Activated naive CD4-positive, alpha-beta T cell treated with anti-CD3 and anti-CD28 coated beads, Interleukin-2, amount 50 U/mL, for 72 hours (primary cell): ENCODE measurements at regions not wholly inside any gene's neighbourhood (a gene's known extent, or its start where the extent isn't known, plus 50 kb on each side); places are given as distances from the start of the nearest gene placed in this dataset.
A peak's percentile ranks its signal among the peaks of the same experiment; 100 is the strongest.

Experiments used
- ATAC-seq, 2 donors: fragments of 150-1000 bp; cut with Tn5 transposase; 2 replicates each; pipeline ENCODE4 v1.10.0; 2021; ENCODE audit warnings: mild to moderate bottlenecking in 2 of 2, moderate library complexity in 2 of 2
- DNase-seq, 2 donors: peaks; one replicate each; pipeline ENCODE4 v3.0.0; 2021 to 2022; ENCODE audit warnings: low spot score in 2 of 2
- H3K27ac Mint-ChIP-seq, 2 donors: one replicate each; pipeline ENCODE4 v1.8.0; 2022; ENCODE audit warnings: mild to moderate bottlenecking in 2 of 2, mixed read lengths in 2 of 2
- H3K36me3 Mint-ChIP-seq, 2 donors: one replicate each; pipeline ENCODE4 v1.8.0; 2022; ENCODE audit warnings: mixed read lengths in 2 of 2
- H3K9me3 Mint-ChIP-seq, 2 donors: one replicate each; pipeline ENCODE4 v1.8.0; 2022; ENCODE audit warnings: mixed read lengths in 2 of 2

GRCh38 chr15:93520206-93520605, 431.2 kb upstream of the RGMA start:
- no peaks in the 10 kb centered on the region for H3K9me3 Mint-ChIP-seq
- ATAC-seq (no peak), DNase-seq (no peak)
- no peak overlapping the region for H3K27ac Mint-ChIP-seq
- no peaks in the 10 kb centered on the region for H3K36me3 Mint-ChIP-seq

GRCh38 chr15:93519599-93519998, 430.6 kb upstream of the RGMA start:
- ATAC-seq (no peak), DNase-seq (no peak)
- Mint-ChIP-seq H3K27ac (no peak overlapping the region), H3K36me3 (no peaks in the 10 kb centered on the region), H3K9me3 (no peaks in the 10 kb centered on the region)

GRCh38 chr15:93517176-93517575, 428.2 kb upstream of the RGMA start:
- Mint-ChIP-seq H3K36me3 (no peaks in the 10 kb centered on the region), H3K27ac (no peak overlapping the region), H3K9me3 (no peaks in the 10 kb centered on the region)
- ATAC-seq (no peak), DNase-seq (no peak)

- ATAC-seq = no peak
- Mint-ChIP-seq H3K27ac (no peak overlapping the region), H3K36me3 (no peaks in the 10 kb centered on the region), H3K9me3 (no peaks in the 10 kb centered on the region)
- no peak for DNase-seq
These were observed 426.4 kb upstream of the RGMA start for GRCh38 chr15:93515256-93516051.

DNA sequence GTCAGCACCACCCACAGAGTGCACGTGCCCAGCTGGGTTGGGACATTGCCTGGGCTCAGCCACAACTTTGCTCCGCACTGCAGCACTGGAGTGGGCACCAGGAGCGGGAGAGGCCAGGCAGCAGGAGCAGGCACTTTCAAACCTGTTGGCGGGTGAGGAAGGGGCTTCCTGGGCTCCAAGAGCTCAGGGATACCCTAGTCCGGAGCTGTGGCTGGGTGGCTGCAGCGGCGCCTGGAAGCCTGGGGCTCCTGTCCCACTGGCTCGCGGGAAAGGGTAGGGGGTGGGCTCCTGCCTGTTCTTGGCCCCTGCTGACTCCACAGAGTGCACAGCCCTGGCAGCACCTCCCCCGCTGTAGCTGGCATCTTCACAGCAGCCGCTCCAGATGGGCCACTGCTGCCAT, 417.6 kb upstream of the RGMA start:
- no peaks in the 10 kb centered on the region for H3K36me3 Mint-ChIP-seq
- no peak for ATAC-seq
- H3K27ac Mint-ChIP-seq = no peak overlapping the region
- DNase-seq = no peak
- H3K9me3 Mint-ChIP-seq = no peaks in the 10 kb centered on the region

- ATAC-seq = no peak
- Mint-ChIP-seq H3K36me3 (no peaks in the 10 kb centered on the region), H3K27ac (no peak overlapping the region), H3K9me3 (no peaks in the 10 kb centered on the region)
- no peak for DNase-seq
These were observed 416.5 kb upstream of the RGMA start for GRCh38 chr15:93505506-93505905.

DNA sequence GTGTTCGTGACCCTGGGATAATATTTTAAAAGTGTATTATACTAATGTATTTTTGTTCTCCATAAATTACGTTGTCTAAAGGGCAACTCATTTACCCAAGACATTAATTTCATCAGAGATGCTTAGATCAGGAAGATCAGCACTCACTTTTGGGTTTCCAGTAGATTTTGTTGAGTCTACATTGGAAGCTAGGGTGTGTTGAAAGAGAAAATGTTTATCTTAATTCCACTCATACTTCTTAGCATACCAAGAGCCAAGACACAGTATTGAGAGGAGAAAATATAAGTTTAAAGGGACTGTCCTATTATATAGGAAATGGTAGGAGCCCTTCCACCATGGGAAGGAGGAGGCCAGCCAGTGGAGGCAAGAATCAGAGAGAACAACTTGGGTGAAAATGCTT, 412.9 kb upstream of the RGMA start:
- no peak for ATAC-seq
- Mint-ChIP-seq H3K36me3 (no peaks in the 10 kb centered on the region), H3K9me3 (no peaks in the 10 kb centered on the region), H3K27ac (no peak overlapping the region)
- no peak for DNase-seq

DNA sequence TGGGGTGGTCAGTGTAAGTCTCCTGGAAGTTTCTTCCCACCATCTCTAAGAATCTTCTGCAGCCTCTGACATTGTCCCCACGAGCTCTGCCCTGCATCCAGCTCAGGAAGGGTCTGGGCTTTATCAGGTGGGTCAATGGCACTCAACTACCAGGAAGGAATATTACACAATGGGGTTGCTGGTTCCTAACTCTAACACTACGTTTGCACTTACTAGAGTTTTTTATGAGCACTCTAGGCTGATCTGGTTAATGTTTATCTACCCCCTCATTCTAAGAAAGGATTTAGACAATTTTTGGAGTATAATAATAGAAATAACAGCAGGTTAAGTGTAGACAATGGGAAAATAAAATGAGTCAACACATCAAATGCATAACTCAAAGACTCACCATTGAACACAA, 411.1 kb upstream of the RGMA start:
- H3K9me3 Mint-ChIP-seq = no peaks in the 10 kb centered on the region
- H3K27ac Mint-ChIP-seq = no peak overlapping the region
- DNase-seq (no peak), ATAC-seq (no peak)
- no peaks in the 10 kb centered on the region for H3K36me3 Mint-ChIP-seq

- H3K36me3 Mint-ChIP-seq = no peaks in the 10 kb centered on the region
- H3K27ac Mint-ChIP-seq = no peak overlapping the region
- ATAC-seq = no peak
- no peaks in the 10 kb centered on the region for H3K9me3 Mint-ChIP-seq
- DNase-seq = no peak
These were observed 408.3 kb upstream of the RGMA start for GRCh38 chr15:93497291-93497690.

DNA sequence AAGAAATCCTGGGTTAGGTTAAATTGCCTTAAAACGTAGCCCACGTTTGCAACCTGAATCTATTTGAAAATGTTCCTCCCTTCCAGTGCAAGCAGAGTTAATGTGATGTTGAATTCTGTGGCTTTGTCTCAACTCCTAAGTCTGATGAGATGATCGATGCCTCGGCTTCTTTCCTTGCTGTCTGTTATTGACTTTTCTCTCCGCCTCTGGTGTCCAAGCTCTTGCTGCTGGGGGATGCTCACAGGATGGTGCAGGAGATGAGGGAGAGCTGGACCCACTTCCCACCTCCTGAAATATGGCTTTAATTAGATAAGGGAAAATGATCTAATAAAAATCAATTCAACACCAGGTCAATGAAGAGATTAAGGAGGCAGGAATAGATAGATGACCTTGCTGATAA, 407.9 kb upstream of the RGMA start:
- ATAC-seq (no peak), DNase-seq (no peak)
- Mint-ChIP-seq H3K27ac (no peak overlapping the region), H3K36me3 (no peaks in the 10 kb centered on the region), H3K9me3 (no peaks in the 10 kb centered on the region)

- Mint-ChIP-seq H3K9me3 (no peaks in the 10 kb centered on the region), H3K27ac (no peak overlapping the region), H3K36me3 (no peaks in the 10 kb centered on the region)
- ATAC-seq = no peak
- DNase-seq = no peak
These were observed 407.0 kb upstream of the RGMA start for GRCh38 chr15:93495799-93496637.

DNA sequence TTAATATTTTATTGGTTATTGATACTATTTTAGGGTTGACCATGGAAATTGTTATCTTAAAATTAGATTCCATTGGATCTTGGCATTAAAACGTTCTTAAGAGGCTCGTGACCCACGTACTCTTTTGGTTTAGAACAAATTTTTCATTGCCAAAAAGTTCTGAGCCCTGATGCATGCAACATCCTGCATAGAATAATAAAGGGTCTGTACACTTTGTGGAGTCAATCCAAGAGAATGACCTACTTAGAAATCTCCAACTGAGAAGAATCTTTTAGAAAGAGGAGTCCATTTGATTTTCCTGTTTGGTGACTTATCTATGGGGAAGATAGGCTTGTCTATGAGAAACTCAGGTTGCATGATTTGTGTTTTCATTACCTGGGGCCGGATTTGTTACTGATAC, 404.2 kb upstream of the RGMA start:
- ATAC-seq (no peak), DNase-seq (no peak)
- no peaks in the 10 kb centered on the region for H3K36me3 Mint-ChIP-seq
- H3K27ac Mint-ChIP-seq = no peak overlapping the region
- H3K9me3 Mint-ChIP-seq = no peaks in the 10 kb centered on the region

- Mint-ChIP-seq H3K36me3 (no peaks in the 10 kb centered on the region), H3K27ac (peak overlapping the region in 1 of 2 donors; percentile 32), H3K9me3 (no peaks in the 10 kb centered on the region)
- DNase-seq (no peak), ATAC-seq (no peak)
These were observed 402.3 kb upstream of the RGMA start for GRCh38 chr15:93491291-93491690.

GRCh38 chr15:93488296-93488713, 399.3 kb upstream of the RGMA start:
- Mint-ChIP-seq H3K27ac (no peak overlapping the region), H3K36me3 (no peaks in the 10 kb centered on the region), H3K9me3 (no peaks in the 10 kb centered on the region)
- ATAC-seq (no peak), DNase-seq (no peak)

DNA sequence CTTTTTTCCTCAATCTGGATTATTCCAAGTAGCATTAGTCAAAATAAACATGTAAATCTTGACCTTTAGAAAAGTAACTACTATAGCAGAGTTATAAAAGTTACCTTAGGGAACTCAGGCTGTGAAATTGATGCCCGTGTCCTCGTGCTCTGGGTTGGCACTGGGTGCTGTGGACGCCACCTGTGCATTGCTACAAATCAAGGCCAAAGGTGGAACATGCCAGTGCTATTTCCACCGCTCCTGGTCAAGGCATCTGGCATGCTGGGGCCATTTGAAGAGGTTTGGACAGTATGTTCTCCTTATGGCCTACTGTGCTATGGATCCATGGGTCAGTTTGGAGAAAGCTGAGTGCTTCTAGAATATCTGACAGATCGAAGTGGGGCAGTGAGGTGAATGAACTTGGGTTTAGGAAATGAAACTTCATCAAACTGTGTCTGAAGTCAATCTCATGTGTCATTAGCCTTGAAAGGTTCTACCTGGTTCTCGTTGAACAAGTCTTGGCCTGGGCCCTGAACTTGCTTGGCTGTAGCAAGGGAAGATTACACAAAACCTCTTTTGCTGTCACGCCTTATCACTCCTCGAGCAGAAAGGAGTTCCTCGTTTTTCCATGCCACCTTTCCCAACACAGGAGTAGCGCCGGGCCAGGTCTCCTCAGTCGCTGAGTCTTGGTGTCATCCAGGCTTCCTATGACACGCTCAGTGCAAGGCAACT, 397.6 kb upstream of the RGMA start:
- DNase-seq (no peak), ATAC-seq (no peak)
- H3K36me3 Mint-ChIP-seq = no peaks in the 10 kb centered on the region
- H3K27ac Mint-ChIP-seq = no peak overlapping the region
- no peaks in the 10 kb centered on the region for H3K9me3 Mint-ChIP-seq

DNA sequence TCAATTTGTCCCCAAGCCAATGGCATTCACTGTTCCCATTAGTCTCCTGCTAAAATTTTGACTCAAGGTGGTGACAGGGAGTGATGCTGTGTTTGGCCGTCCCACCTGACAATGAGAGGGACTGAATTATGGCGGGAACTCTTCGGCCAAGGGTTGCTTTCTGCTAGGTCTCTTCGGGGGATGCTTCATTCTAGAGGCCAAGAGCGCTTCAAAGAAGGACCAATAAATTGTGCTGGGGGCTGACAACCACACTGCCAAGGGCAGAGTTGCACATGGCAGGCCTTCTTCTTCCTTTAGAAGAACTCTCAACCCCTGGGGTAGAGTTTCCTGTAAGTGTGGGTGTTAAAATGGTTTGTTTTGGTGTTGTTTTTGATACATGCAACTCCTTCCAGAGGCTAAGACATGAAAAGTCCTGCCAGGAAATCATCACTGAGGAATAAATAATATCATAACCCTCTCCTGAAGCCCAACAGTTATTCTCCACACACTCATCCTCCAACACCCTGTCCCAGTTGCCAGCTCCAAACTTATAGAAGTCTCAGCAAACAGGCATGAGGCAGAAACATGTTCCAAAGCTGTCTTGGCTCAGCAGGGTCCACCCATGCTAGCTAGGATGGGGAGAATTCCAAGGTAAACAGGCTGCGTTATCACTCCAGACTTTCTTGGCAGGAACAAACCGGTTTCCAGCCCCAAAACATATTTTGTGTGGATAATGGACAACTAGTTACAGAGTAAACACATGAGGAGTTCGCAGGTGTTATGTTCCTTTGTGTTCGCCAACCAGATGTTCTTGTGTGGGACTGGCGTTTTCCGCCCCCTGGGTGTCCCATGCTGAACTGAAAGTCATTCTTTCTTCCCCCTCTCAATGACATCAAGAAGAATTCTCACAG, 396.7 kb upstream of the RGMA start:
- H3K27ac Mint-ChIP-seq = no peak overlapping the region

More for the DNA sequence above, 396.7 kb upstream of the RGMA start:
- H3K36me3 Mint-ChIP-seq = no peaks in the 10 kb centered on the region
- no peak for DNase-seq
- H3K9me3 Mint-ChIP-seq = no peaks in the 10 kb centered on the region
- no peak for ATAC-seq
